AG09309 (cell line): ENCODE measurements at regions not wholly inside any gene's neighbourhood (a gene's known extent, or its start where the extent isn't known, plus 50 kb on each side); places are given as distances from the start of the nearest gene placed in this dataset.

Experiments
- DNase-seq: peaks from one replicate; pipeline ENCODE4 v3.0.0-alpha.2; 2010; ENCODE audit warnings: low read depth
- H3K4me3 ChIP-seq: 2 replicates; pipeline ENCODE4 v1.5.1; 2011; ENCODE audit warnings: mild to moderate bottlenecking, low read depth, low read length, moderate library complexity; ENCODE audit not compliant: control insufficient read depth
- TF ChIP-seq, protein P1 (sequence below): IDR thresholded peaks from 2 replicates; pipeline ENCODE4 v1.5.1; 2011; ENCODE audit warnings: mild to moderate bottlenecking, low read depth, low read length, inconsistent platforms; ENCODE audit not compliant: insufficient read depth, control insufficient read depth; ENCODE audit errors: missing control alignments

DNA sequence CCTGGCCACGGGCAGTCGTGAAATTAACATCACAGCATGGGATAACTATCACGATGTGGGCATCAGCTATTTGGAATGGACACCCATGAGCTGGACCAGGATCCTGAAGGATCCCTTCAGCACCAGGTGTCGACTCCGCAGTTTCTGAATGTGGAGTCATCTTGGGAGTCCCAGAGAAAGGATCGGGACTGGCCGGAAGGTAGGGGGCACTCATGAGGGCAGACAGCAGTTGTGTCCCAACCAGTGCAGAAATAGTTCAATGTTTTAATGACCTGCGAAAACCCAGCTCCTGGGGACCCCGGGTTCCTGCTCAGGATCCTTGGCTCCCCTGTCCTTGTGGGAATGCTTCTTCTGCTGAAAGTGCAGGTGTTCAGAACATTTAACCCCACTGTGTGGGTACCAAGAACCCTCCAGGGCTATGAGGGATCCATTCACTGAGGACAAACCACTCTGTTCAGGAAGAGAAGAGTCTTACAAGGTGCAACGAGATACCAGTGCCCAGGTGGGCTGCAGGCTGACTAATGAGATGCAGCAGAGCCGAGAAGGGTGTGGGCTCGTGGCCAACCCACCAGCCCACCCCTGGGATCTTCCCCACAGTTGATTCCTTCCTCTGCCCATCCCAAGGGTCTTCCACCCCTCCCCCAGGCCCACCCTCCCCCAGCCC is 154.8 kb downstream of the SALL1 start:
- TF ChIP-seq, protein P1, sequence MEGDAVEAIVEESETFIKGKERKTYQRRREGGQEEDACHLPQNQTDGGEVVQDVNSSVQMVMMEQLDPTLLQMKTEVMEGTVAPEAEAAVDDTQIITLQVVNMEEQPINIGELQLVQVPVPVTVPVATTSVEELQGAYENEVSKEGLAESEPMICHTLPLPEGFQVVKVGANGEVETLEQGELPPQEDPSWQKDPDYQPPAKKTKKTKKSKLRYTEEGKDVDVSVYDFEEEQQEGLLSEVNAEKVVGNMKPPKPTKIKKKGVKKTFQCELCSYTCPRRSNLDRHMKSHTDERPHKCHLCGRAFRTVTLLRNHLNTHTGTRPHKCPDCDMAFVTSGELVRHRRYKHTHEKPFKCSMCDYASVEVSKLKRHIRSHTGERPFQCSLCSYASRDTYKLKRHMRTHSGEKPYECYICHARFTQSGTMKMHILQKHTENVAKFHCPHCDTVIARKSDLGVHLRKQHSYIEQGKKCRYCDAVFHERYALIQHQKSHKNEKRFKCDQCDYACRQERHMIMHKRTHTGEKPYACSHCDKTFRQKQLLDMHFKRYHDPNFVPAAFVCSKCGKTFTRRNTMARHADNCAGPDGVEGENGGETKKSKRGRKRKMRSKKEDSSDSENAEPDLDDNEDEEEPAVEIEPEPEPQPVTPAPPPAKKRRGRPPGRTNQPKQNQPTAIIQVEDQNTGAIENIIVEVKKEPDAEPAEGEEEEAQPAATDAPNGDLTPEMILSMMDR: no peak
- H3K4me3 ChIP-seq: no peak overlapping the region
- DNase-seq: no peak

DNA sequence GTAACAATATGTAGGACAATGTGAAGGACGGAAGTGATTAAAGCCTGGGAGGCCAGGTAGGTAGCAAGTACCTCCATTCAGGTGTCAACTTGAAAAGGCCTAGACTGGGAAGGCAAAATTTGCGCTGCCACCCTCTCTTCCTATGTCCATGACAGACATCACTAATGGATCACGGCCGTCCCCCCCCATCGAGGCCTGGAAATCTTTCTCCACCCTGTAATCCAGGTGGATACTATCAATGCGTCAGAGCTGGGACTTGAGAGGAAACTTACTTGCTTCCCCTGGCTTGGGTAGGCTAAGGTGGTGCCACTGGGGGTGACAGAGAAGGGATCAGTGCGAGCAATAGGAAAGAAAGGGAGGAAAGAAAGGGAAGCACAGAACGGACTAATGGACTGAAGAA is 156.1 kb downstream of the SALL1 start:
- no peak overlapping the region for H3K4me3 ChIP-seq
- TF ChIP-seq, protein P1: no peak
- DNase-seq: no peak

DNA sequence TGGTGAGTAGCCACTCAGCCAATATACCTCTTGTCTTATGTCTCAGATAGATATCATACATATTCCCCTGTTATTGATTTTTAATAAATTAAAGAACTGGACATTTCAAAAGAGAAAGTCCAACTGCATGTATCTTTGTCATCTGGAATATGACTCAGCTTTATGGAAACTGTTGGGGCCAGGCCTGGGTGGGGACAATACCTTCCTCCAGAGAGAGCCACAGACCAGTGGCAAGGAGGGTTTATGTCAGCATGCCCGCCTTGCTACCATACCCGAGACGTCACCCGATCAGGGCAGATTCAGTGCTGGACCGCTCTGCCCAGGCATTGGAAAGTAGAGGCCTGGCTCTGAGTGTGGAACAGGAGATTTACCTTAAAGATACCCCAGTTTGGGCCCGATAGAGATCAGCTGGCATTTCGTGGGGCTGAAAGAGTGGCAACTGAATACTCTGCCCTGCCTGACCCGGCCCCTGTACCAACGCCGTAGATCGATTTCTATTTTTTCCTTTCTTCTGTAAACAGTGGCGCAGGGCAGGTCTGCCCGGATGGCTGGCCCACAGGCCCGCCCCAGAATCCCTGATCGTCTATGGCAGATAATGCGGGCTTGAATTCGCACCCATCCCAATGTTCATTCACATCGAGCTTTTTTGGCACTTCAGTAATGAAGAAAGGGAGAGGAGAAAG is 158.6 kb downstream of the SALL1 start:
- no peak for DNase-seq
- no peak overlapping the region for H3K4me3 ChIP-seq
- TF ChIP-seq, protein P1: no peak

DNA sequence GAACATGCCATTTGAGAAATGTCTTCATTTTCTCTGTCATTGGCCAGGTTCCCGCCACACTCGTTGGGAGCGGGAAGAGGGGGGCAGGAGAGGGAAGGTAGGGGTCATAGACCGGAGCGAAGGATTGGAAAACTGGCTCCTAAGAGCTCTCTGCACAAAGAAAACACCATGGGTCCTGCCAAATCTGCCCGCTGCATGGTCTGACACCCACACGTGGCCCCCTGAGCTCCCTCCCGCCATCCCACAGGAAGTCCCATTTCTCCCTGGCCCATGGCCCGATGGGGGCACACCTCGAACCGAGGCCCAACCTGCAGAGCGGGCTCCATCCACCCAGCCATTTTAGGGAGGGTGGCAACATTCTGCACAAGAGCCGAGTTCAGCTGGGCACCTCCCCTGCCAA is 159.6 kb downstream of the SALL1 start:
- TF ChIP-seq, protein P1: no peak
- DNase-seq: no peak
- no peak overlapping the region for H3K4me3 ChIP-seq

DNA sequence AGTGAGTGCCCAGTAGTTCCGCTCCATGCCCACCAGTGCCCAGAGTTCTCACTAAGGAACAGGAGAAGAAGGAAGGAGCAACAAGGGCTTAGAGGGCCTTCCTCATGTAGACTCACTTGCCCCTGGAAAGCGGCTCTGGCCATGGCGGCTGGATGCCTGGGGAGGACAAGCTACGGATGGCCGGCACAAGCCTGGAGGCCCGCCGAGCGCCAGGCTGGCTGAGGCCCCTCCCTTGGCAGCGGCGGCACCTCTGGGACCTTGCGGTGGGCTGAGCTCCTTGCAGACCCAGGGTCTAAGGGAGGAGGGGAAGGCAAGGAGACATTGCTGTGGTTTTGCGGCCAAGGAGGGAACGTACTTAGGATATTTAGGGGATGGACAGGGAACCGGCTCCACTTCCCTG is 160.1 kb downstream of the SALL1 start:
- no peak overlapping the region for H3K4me3 ChIP-seq
- DNase-seq: no peak
- TF ChIP-seq, protein P1: no peak

DNA sequence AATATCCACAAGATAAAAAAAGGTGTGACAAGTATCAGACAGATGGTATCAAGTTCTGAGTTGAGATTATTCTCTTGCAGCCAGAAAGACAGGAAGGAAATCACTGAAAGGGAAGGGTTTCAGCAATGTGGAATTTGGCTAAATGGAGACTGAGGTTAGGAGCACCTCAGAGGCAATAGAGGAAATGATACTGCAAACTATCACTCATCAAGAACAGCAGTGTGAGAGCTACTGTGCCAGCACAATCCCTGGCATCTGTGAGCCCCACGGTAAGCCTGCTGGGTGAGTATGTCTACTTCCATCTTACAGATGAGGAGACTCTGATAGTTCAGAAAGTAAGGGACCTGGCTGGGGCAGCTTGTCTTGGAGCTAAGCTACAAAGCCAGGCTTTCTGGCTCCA is 162.0 kb downstream of the SALL1 start:
- no peak for DNase-seq
- H3K4me3 ChIP-seq: no peak overlapping the region
- TF ChIP-seq, protein P1: no peak
